WTC11 (cell line): ENCODE measurements at regions not wholly inside any gene's neighbourhood (a gene's known extent, or its start where the extent isn't known, plus 50 kb on each side); places are given as distances from the start of the nearest gene placed in this dataset.

Experiments
- NFYB ChIP-seq: sonication (generic); formaldehyde crosslinking; conservative IDR thresholded peaks from 2 replicates; pipeline ENCODE4 v1.8.0; 2022; ENCODE audit warnings: low read depth, missing genetic modification reagents
- SOX15 ChIP-seq: fragments of 250-450 bp; sonication (Bioruptor Pico); IDR thresholded peaks from 2 replicates; pipeline ENCODE4 v1.9.0; 2021; ENCODE audit warnings: mild to moderate bottlenecking
- SP1 ChIP-seq: sonication (generic); formaldehyde crosslinking; conservative IDR thresholded peaks from 2 replicates; pipeline ENCODE4 v1.8.1; 2022; ENCODE audit warnings: missing genetic modification reagents
- TF ChIP-seq, protein P1 (sequence below): fragments of 200-600 bp; IDR thresholded peaks from 2 replicates; pipeline ENCODE4 v1.8.0; 2022; ENCODE audit warnings: antibody characterized with exemption
- TF ChIP-seq, protein P2 (sequence below): sonication (generic); formaldehyde crosslinking; IDR thresholded peaks from 2 replicates; pipeline ENCODE4 v1.8.0; 2022; ENCODE audit warnings: mild to moderate bottlenecking, missing genetic modification reagents
- TF ChIP-seq, protein P3 (sequence below): sonication (generic); formaldehyde crosslinking; IDR thresholded peaks from 2 replicates; pipeline ENCODE4 v1.8.0; 2022; ENCODE audit warnings: mild to moderate bottlenecking, missing genetic modification reagents

DNA sequence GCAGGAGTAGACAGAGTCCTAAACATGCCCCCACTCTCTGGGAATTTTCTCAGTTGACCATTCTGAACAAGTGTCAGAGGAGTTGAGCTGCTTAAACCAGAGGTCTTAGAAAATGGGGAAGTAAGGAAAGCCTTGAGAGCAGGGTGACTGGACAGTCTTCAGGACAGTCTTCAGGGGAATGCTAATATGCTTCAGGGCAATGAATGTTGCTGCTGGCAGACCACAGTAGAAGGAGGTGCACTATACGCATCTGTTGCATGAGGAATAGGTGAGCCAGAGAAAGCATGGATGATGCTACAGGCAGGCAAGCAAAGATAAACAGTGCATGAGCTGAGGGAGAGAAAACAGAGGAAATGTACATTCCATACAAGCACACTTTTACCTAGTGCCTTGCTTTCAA, 196.6 kb upstream of the GPR12 start:
- TF ChIP-seq NFYB (CRISPR knock-in tag) = no peak
- TF ChIP-seq, protein P1, sequence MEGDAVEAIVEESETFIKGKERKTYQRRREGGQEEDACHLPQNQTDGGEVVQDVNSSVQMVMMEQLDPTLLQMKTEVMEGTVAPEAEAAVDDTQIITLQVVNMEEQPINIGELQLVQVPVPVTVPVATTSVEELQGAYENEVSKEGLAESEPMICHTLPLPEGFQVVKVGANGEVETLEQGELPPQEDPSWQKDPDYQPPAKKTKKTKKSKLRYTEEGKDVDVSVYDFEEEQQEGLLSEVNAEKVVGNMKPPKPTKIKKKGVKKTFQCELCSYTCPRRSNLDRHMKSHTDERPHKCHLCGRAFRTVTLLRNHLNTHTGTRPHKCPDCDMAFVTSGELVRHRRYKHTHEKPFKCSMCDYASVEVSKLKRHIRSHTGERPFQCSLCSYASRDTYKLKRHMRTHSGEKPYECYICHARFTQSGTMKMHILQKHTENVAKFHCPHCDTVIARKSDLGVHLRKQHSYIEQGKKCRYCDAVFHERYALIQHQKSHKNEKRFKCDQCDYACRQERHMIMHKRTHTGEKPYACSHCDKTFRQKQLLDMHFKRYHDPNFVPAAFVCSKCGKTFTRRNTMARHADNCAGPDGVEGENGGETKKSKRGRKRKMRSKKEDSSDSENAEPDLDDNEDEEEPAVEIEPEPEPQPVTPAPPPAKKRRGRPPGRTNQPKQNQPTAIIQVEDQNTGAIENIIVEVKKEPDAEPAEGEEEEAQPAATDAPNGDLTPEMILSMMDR = no peak
- TF ChIP-seq, protein P2, sequence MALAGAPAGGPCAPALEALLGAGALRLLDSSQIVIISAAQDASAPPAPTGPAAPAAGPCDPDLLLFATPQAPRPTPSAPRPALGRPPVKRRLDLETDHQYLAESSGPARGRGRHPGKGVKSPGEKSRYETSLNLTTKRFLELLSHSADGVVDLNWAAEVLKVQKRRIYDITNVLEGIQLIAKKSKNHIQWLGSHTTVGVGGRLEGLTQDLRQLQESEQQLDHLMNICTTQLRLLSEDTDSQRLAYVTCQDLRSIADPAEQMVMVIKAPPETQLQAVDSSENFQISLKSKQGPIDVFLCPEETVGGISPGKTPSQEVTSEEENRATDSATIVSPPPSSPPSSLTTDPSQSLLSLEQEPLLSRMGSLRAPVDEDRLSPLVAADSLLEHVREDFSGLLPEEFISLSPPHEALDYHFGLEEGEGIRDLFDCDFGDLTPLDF (CRISPR knock-in tag) = no peak
- no peak for TF ChIP-seq SOX15
- TF ChIP-seq SP1 (CRISPR knock-in tag) = no peak
- TF ChIP-seq, protein P3, sequence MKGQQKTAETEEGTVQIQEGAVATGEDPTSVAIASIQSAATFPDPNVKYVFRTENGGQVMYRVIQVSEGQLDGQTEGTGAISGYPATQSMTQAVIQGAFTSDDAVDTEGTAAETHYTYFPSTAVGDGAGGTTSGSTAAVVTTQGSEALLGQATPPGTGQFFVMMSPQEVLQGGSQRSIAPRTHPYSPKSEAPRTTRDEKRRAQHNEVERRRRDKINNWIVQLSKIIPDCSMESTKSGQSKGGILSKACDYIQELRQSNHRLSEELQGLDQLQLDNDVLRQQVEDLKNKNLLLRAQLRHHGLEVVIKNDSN = no peak
